ENCODE measurements at regions not wholly inside any gene's neighbourhood (a gene's known extent, or its start where the extent isn't known, plus 50 kb on each side); places are given as distances from the start of the nearest gene placed in this dataset.

GRCh38 chr18:55778788-55779690 is 191.0 kb upstream of the TCF4 start:
- no peak for TF ChIP-seq CTCF (IDR thresholded peaks at IDR 0.05 in 2 of 3, conservative IDR thresholded peaks at IDR 0.05 in 1 of 3; ENCODE audit: insufficient read depth in 2 of 3, low read depth in 1 of 3, low read length in 3 of 3)
- TF ChIP-seq RNF2 (IDR thresholded peaks at IDR 0.05), result no peak
- TF ChIP-seq ZKSCAN3 (CRISPR knock-in tag; IDR thresholded peaks at IDR 0.05), result no peak
- no peak for TF ChIP-seq EZH2 (IDR thresholded peaks at IDR 0.05; ENCODE audit: borderline replicate concordance, low read depth, low read length)
- no peak for TF ChIP-seq FOS (IDR thresholded peaks at IDR 0.05; ENCODE audit: extremely low read depth, insufficient read length)
- TF ChIP-seq DLX4 (CRISPR knock-in tag; IDR thresholded peaks at IDR 0.05), result no peak
- no peak for TF ChIP-seq SIN3A (IDR thresholded peaks at IDR 0.05; ENCODE audit: borderline replicate concordance in 2 of 2, control insufficient read depth in 1 of 2, low read depth in 2 of 2, low read length in 2 of 2)
- no peak for TF ChIP-seq ELK1 (CRISPR knock-in tag; IDR thresholded peaks at IDR 0.05)
- no peak for TF ChIP-seq HDAC6 (IDR thresholded peaks at IDR 0.05; ENCODE audit: low read depth, low read length)
- TF ChIP-seq RUNX1 (IDR thresholded peaks at IDR 0.05; ENCODE audit: low read depth), result no peak
- no peak for TF ChIP-seq NR2C2 (CRISPR knock-in tag; IDR thresholded peaks at IDR 0.05)
- TF ChIP-seq NR2C2 (tag; IDR thresholded peaks at IDR 0.05), result no peak
